NT2/D1 (cell line): ENCODE measurements at regions not wholly inside any gene's neighbourhood (a gene's known extent, or its start where the extent isn't known, plus 50 kb on each side); places are given as distances from the start of the nearest gene placed in this dataset.

Source experiments
- SUZ12 ChIP-seq: IDR thresholded peaks from 2 replicates; pipeline ENCODE4 v1.6.1; 2011; ENCODE audit not compliant: insufficient read length, insufficient read depth; ENCODE audit errors: extremely low read depth
- YY1 ChIP-seq: IDR thresholded peaks from 2 replicates; pipeline ENCODE4 v1.6.1; 2011; ENCODE audit not compliant: insufficient read length, insufficient read depth
- ZNF274 ChIP-seq: IDR thresholded peaks from 2 replicates; pipeline ENCODE4 v1.6.1; 2011; ENCODE audit warnings: mild to moderate bottlenecking, low read depth, low read length

DNA sequence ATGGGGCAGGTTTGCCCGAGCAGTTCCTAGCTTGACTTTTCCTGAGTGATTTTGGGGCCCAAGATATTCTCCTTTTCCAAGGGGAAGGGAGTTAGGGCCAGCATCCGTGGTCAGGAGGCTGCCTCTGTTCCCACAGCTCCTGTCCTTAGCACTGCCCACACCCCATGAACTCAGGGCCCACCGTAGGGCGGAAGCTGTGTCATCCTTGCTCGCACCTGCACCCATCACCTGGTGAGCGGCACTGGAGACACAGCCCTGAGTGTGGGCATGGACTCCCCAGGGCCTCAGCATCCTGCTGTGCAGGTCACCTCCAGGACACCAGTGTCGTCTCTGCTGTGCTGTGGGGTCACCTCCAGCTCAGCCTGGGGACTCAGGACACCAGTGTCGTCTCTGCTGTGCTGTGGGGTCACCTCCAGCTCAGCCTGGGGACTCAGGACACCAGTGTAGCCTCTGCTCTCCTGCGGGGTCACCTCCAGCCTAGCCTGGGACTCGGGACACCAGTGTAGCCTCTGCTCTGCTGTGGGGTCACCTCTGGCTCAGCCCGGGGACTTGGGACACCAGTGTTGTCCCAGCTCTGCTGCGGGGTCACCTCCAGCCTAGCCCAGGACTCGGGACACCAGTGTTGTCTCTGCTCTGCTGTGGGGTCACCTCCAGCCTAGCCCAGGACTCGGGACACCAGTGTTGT, 322.9 kb downstream of the ADGRD1 start:
- TF ChIP-seq YY1 (no peak), ZNF274 (no peak), SUZ12 (no peak)
